ENCODE measurements at regions not wholly inside any gene's neighbourhood (a gene's known extent, or its start where the extent isn't known, plus 50 kb on each side); places are given as distances from the start of the nearest gene placed in this dataset.

DNA sequence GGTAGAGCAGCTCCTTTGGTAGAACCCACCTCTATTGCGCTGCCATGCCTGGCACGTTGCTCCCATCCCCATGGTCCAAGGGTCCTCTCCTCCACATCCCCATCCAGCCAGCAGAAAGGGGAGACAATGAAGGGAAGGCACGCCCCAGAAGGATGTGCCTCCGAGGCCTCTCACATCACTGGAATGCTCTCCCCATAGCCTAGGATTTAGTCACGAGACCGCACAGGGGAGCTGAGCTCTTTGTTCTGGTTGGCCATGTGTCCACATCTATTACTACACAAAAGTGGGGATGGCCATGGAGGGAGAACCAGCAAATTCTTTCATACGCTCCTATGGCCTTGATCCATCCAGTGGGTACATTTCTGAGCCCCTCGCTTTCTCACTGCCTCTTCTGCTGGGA, 60.5 kb upstream of the SALL4 start:
- TF ChIP-seq CTCF (IDR thresholded peaks at IDR 0.05) (no peak), POLR2A (IDR thresholded peaks at IDR 0.05) (no peak)

Measured in lower leg skin (tissue), 3 donors.